NOMO-1 treated with DMSO at 0.1 percent for 48 hours (cell line): ENCODE measurements at regions not wholly inside any gene's neighbourhood (a gene's known extent, or its start where the extent isn't known, plus 50 kb on each side); places are given as distances from the start of the nearest gene placed in this dataset.

ENCODE experiments used
- DNase-seq: peaks from one replicate; lab custom pipeline; 2025; ENCODE audit not compliant: unreplicated experiment; lab: John Stamatoyannopoulos, UW

DNA sequence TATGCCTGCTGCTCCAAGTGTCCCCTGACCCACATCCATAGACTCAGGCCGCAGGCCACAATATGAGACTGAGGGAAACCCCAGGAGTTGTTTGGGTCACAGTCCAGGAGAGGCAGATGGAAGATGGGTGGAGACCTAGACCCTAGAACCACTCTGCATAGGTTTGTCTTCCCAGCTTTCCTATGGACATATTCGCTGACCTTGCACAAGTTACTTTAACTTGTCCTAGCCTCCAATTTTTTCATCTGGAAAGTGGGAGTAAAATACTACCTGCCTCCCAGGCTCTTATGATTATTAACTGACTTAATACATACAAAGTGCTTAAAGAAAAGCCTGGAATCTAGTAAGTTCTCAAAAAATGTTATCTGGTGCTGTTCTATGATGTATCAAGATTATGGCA is 157.1 kb upstream of the IFNG-AS1 start:
- no peak for DNase-seq

- no peak for DNase-seq
Measured at GRCh38 chr12:67833602-67834001, 155.6 kb upstream of the IFNG-AS1 start.

- DNase-seq: no peak
Measured at GRCh38 chr12:67837876-67838275, 151.4 kb upstream of the IFNG-AS1 start.

DNA sequence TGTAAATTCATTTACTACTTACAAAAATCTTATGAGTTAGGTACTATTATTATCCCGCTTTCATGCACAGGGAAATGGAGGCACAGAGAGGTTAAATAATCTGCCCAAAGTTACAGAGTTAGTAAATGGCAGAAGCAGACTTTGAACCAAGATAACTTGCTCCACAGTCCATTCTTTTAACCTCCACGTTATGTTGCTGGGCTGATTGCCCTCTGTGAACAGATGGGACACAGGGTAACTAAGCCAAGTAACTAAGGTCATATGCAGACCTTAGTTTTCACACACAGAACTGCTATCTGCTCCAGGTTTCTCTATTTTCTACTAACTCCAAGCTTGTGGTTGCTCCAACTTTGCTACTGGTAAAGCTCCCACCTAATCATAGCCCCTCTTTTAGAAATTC is 147.1 kb upstream of the IFNG-AS1 start:
- no peak for DNase-seq

- no peak for DNase-seq
Measured at GRCh38 chr12:67843257-67843656, 146.0 kb upstream of the IFNG-AS1 start.

- no peak for DNase-seq
Measured at GRCh38 chr12:67852701-67853100, 136.5 kb upstream of the IFNG-AS1 start.

DNA sequence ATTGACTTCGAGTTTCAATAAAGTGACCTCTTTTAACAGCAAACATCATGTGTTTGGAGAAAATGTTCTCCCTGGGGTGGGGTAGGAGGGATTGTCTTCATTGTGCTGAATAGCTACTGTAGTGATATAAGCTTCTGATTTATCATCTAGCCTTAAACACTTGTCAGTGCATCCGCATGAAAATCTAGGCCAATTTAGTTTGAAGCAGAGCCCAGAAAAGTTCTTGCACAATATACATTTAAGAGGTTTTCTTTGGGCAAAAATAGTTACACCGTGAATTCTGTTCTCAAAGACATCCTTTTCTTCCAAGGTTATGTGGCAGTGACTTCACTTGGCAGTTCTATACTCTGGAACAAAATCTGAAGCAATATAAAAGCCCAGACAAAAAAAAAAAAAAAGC is 136.0 kb upstream of the IFNG-AS1 start:
- no peak for DNase-seq

DNA sequence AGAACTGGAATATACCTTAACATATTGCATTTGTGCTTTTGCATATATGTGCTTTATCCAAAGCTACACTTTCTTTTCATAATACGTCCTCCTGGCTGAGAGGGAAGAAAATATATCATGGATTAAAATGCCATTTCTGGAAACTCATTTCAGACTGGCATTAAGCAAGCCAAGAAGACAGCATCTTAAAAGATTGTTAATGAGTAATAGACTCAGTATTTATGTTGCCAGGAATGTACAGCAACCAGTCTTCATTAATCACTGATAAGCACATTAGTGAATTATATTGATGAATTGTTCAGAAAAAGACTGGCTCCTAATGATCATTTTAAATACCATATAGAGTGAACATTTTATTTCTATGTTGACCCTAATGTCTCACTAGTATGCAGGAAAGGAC is 134.9 kb upstream of the IFNG-AS1 start:
- DNase-seq: no peak

DNA sequence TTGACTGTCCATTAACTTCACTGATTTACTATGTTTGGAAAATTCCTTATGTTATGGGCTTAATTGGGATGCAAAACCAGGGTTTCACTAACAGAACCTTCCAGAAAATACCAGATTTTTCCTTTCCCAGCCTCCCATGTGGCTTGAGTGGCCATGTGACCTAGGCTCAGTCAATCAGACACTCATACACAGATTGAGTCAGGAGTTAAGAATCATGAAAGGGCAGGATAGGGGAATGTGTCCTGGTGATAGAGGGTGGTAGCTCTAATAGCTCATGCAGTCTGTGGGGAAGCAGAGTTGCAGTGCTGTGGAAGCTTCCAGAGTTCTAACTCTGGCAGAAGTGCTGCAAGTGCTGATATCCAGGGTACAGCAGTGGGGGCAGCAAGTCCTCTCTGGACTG is 134.1 kb upstream of the IFNG-AS1 start:
- no peak for DNase-seq

- no peak for DNase-seq
Measured at GRCh38 chr12:67871231-67871630, 118.0 kb upstream of the IFNG-AS1 start.

DNA sequence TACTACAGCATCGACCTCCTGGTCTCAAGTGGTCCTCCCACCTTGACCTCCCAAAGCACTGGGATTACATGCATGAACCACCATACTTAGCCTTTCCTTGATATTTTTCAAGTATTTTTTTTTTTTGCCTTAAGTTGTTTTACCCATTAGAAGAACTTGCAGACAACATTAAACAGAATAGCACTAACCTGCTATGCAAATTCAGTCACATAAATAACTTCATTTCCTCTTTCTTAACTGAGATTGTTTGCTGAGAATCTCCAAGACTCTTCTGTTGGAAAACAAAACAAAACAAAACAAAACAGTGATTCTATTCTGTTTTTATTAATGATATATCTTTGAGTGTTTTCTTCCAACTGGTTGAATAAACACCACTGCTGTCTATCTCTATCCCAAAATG is 115.9 kb upstream of the IFNG-AS1 start:
- no peak for DNase-seq

GRCh38 chr12:67876305-67876915 is 112.8 kb upstream of the IFNG-AS1 start:
- no peak for DNase-seq

- no peak for DNase-seq
Measured at GRCh38 chr12:67877727-67878126, 111.5 kb upstream of the IFNG-AS1 start.

GRCh38 chr12:67879937-67880336 is 109.3 kb upstream of the IFNG-AS1 start:
- DNase-seq: no peak

- no peak for DNase-seq
Measured at GRCh38 chr12:67881565-67881964, 107.7 kb upstream of the IFNG-AS1 start.

GRCh38 chr12:67884596-67884995 is 104.7 kb upstream of the IFNG-AS1 start:
- no peak for DNase-seq

GRCh38 chr12:67885375-67886169 is 103.7 kb upstream of the IFNG-AS1 start:
- no peak for DNase-seq

GRCh38 chr12:67887065-67887464 is 102.2 kb upstream of the IFNG-AS1 start:
- DNase-seq: no peak

- no peak for DNase-seq
Measured at GRCh38 chr12:67889931-67890330, 99.3 kb upstream of the IFNG-AS1 start.

GRCh38 chr12:67890726-67891258 is 98.5 kb upstream of the IFNG-AS1 start:
- DNase-seq: no peak

DNA sequence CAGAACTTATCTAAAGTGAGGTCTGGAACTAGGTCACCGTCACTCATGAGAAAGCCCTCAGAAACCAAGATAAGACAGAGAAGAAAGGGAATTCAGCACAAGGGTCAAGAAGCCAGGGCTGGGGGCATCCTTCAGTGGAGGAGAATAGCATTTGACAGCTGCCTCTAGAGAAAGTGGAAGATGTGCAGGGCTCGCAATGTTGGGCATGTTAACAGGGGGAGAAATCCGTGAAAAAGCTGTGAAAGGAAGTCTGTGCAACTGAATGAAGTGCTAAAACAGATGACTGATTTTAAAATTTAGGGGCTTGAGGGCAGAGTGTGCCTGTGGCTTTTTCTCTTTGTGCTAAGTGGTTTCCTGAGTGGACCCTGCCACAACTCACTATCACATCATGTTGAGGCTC is 97.7 kb upstream of the IFNG-AS1 start:
- DNase-seq: no peak

GRCh38 chr12:67892259-67893021 is 96.8 kb upstream of the IFNG-AS1 start:
- DNase-seq: no peak
